Testis (tissue), 2 donors: ENCODE measurements at regions not wholly inside any gene's neighbourhood (a gene's known extent, or its start where the extent isn't known, plus 50 kb on each side); places are given as distances from the start of the nearest gene placed in this dataset.
"Not testable (repeated sequence)": the region's sequence is repeated elsewhere in the genome, so short reads cannot be mapped to it uniquely, and the experiment has no call there.

Experiments
- DNase-seq: peaks from one replicate; pipeline ENCODE4 v3.0.0-alpha.2; 2019
- H3K27ac ChIP-seq, 2 donors: fragments of 200-600 bp; sonication (generic); one replicate each; pipeline ENCODE4 v1.5.1; 2019
- H3K27me3 ChIP-seq: fragments of 200-600 bp; sonication (generic); one replicate; pipeline ENCODE4 v1.5.1; 2019
- H3K36me3 ChIP-seq: fragments of 200-600 bp; sonication (generic); one replicate; pipeline ENCODE4 v1.5.1; 2017; ENCODE audit warnings: low read depth; ENCODE audit errors: missing control alignments
- H3K4me1 ChIP-seq: fragments of 200-600 bp; sonication (generic); one replicate; pipeline ENCODE4 v1.5.1; 2019
- H3K4me3 ChIP-seq, 2 donors: fragments of 200-600 bp; sonication (generic); one replicate each; pipeline ENCODE4 v1.5.1; 2017 to 2019
- H3K9me3 ChIP-seq: fragments of 200-600 bp; sonication (generic); one replicate; pipeline ENCODE4 v1.5.1; 2017
- POLR2A ChIP-seq: fragments of 450-650 bp; IDR thresholded peaks from one replicate; pipeline ENCODE4 v1.6.1; 2017; ENCODE audit warnings: antibody characterized with exemption, mild to moderate bottlenecking, moderate library complexity
- WGBS, 2 donors: methylation state at CpG; one replicate each; pipeline ENCODE4 v1.1.5; 2018; 5-methylcytosine and 5-hydroxymethylcytosine counted together
- intact Hi-C: fragments of 100-400 bp; cut with DNase I; formaldehyde crosslinking; loops from one replicate; pipeline ENCODE4 v1.15.1; 2023; ENCODE audit warnings: low total_unique reads
- TF ChIP-seq, protein P1 (sequence below), 3 experiments: fragments of 450-650 bp in 2 of 3; fragments of 200-600 bp in 1 of 3; sonication (generic) in 1 of 3; IDR thresholded peaks; one replicate each; pipeline ENCODE4 v1.5.1; 2016 to 2019; ENCODE audit warnings: antibody characterized with exemption in 3 of 3, mild to moderate bottlenecking in 2 of 3, moderate library complexity in 1 of 3

DNA sequence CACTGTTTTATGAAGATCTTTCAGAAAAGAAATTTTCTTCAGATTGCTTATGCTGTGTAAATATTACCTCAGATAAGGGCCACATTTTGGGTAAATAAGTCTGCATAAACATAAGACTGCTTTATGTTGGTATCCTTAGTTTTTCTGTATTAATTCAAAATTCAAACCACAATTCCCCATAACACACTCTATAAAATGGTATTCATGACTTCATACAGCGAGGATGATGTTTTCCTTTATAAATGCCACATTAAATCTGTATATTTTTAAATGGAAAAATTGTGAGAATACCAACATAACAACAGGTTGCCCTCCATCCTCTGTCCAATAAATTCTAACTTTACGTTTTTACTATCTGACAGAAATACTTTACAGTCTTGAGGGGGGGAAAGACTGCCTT, 248.7 kb upstream of the CXADR start:
- intact Hi-C loops, result no loop called here
- Histone ChIP-seq H3K9me3 (no peaks in the 10 kb centered on the region), H3K27me3 (no peaks in the 10 kb centered on the region), H3K36me3 (no peaks in the 10 kb centered on the region), H3K4me1 (no peaks in the 10 kb centered on the region), H3K27ac (no peak overlapping the region), H3K4me3 (no peak overlapping the region)
- no peak for TF ChIP-seq POLR2A
- TF ChIP-seq, protein P1, sequence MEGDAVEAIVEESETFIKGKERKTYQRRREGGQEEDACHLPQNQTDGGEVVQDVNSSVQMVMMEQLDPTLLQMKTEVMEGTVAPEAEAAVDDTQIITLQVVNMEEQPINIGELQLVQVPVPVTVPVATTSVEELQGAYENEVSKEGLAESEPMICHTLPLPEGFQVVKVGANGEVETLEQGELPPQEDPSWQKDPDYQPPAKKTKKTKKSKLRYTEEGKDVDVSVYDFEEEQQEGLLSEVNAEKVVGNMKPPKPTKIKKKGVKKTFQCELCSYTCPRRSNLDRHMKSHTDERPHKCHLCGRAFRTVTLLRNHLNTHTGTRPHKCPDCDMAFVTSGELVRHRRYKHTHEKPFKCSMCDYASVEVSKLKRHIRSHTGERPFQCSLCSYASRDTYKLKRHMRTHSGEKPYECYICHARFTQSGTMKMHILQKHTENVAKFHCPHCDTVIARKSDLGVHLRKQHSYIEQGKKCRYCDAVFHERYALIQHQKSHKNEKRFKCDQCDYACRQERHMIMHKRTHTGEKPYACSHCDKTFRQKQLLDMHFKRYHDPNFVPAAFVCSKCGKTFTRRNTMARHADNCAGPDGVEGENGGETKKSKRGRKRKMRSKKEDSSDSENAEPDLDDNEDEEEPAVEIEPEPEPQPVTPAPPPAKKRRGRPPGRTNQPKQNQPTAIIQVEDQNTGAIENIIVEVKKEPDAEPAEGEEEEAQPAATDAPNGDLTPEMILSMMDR (IDR thresholded peaks at IDR 0.05), result no peak
- WGBS, 2 donors, result 66 to 93% methylated on average over 2 of the region's 2 CpGs
- DNase-seq, result no peak

DNA sequence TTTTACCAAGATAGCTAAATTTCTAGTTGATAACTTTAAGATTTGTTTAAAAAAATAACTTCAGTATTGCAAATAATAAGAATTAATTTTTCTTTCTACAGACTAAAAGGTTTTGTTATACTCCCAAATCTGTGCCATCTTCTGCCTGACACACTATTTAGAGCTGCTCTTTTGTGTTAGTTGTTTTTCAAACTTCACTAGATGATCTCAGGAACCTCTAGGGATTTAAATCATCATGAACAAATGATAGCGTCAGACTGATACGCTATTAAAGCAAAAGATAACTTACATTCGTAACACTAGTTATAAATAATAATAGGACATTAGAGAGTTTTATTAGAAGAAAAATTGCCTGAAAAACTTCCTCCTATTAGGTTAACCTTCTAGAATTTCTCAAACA, 243.1 kb upstream of the CXADR start:
- H3K4me3 ChIP-seq, result no peak overlapping the region
- TF ChIP-seq, protein P1 (IDR thresholded peaks at IDR 0.05), result no peak
- no peak for TF ChIP-seq POLR2A
- no peaks in the 10 kb centered on the region for H3K36me3 ChIP-seq
- H3K9me3 ChIP-seq, result no peaks in the 10 kb centered on the region
- intact Hi-C loops, result no loop called here
- DNase-seq, result no peak
- WGBS, 2 donors, result 13 to 19% methylated on average over 3 of the region's 3 CpGs
- peaks cover 3% of the 10 kb centered on the region for H3K4me1 ChIP-seq
- peak overlapping the region in 1 of 2 donors; percentile 13 for H3K27ac ChIP-seq
- H3K27me3 ChIP-seq, result no peaks in the 10 kb centered on the region

DNA sequence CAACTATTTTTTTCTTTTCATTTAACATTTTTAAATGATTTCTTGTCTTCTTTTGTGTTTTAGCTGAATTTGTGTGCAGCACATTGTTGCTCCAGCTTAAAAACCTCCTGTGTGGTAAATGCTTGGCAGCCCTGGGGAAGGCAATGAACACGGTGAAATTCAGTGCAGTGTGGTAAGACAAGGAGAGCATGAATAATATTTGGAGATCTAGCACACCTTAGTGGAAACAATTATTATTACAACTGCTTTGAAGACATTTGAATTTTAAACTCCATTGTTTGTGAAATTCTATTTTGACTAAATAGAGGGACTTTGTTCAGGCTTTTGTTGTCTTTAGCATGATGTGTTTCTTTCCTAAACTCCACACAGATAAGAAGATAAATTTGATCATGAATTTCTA, 242.6 kb upstream of the CXADR start:
- 4% methylated on average over 1 of the region's 1 CpG for WGBS, 2 donors
- intact Hi-C loops, result no loop called here
- H3K27me3 ChIP-seq, result no peaks in the 10 kb centered on the region
- no peaks in the 10 kb centered on the region for H3K36me3 ChIP-seq
- TF ChIP-seq POLR2A, result no peak
- TF ChIP-seq, protein P1 (IDR thresholded peaks at IDR 0.05), result peak; percentile 66 to 81 (median 75)
- H3K4me3 ChIP-seq, result no peak overlapping the region
- H3K27ac ChIP-seq, result peak overlapping the region in 1 of 2 donors; percentile 13
- no peaks in the 10 kb centered on the region for H3K9me3 ChIP-seq
- DNase-seq, result peak; percentile 74
- H3K4me1 ChIP-seq, result peaks cover 3% of the 10 kb centered on the region

DNA sequence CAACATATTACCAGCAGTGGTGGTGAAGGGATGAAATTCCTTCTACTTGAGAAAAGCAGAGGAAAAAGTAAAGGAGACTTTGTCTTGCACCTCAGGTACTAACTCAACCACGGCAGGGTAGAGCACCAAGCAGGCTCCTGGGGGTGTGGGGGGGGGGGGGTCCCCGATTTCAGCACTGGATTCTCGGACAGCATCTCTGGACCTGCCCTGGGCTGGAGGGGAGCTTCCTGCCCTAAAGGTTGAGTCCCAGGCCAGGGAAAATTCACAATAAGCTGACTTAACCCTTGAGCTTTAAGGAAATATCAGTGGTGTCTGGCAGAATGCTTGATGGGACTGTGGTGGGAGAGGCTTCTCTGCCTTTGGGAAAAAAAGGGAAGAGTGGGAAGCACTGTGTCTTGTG, 233.2 kb upstream of the CXADR start:
- Histone ChIP-seq H3K27ac (no peak overlapping the region), H3K4me3 (no peak overlapping the region), H3K4me1 (no peaks in the 10 kb centered on the region), H3K27me3 (no peaks in the 10 kb centered on the region), H3K9me3 (no peaks in the 10 kb centered on the region), H3K36me3 (no peaks in the 10 kb centered on the region)
- TF ChIP-seq, protein P1 (IDR thresholded peaks at IDR 0.05), result no peak
- TF ChIP-seq POLR2A, result no peak
- WGBS, 2 donors, result 65 to 77% methylated on average over 3 of the region's 3 CpGs
- no peak for DNase-seq
- intact Hi-C loops, result no loop called here

DNA sequence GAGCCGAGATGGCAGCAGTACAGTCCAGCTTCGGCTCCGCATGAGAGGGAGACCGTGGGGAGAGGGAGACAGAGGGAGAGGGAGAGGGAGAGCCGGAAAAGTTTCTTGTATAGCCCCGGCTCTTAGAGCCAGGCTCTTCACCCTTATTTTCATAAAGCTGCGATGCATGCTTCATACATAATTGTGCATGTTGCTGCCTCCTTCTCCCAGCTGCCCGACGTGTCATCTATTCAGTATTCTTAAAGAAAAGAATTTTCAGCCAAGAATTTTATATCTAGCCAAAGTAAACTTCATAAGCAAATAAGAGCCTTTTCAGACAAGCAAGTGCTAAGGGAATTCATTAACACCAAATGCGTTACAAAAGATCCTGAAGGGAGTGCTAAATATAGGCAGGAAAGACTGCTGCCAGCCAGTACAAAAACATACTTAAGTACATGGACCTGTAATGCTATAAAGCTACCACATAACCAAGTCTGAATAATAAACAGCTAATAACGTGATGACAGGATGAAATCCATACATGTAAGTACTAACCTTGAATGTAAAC, 219.8 kb upstream of the CXADR start:
- H3K9me3 ChIP-seq, H3K36me3 ChIP-seq, DNase-seq, H3K27me3 ChIP-seq, H3K27ac ChIP-seq, H3K4me1 ChIP-seq, intact Hi-C loops, H3K4me3 ChIP-seq: not testable (repeated sequence)
- 73 to 82% methylated on average over 9 to 11 of the region's 11 CpGs for WGBS, 2 donors
